Astrocyte (in vitro differentiated cells and primary cell): ENCODE measurements at regions not wholly inside any gene's neighbourhood (a gene's known extent, or its start where the extent isn't known, plus 50 kb on each side); places are given as distances from the start of the nearest gene placed in this dataset.

ENCODE experiments used
- DNase-seq: peaks from one replicate; pipeline ENCODE4 v3.0.0-alpha.2; 2010; ENCODE audit warnings: low read depth
- FAIRE-seq: peaks from 2 replicates; lab custom pipeline; 2011; peaks lifted over from hg19 to GRCh38; lab: Jason Lieb, UNC
- H2AFZ ChIP-seq: 2 replicates; pipeline ENCODE4 v1.6.0; 2012; ENCODE audit warnings: low read depth, low read length, inconsistent platforms
- H3K27ac ChIP-seq: 2 replicates; pipeline ENCODE4 v1.5.1; 2011; ENCODE audit warnings: low read depth, low read length, inconsistent platforms
- H3K27me3 ChIP-seq: 2 replicates; pipeline ENCODE4 v1.6.0; 2011; ENCODE audit warnings: low read length, inconsistent platforms; ENCODE audit not compliant: insufficient read depth
- H3K36me3 ChIP-seq: 2 replicates; pipeline ENCODE4 v1.5.1; 2011; ENCODE audit warnings: low read length, inconsistent platforms; ENCODE audit not compliant: insufficient read depth
- H3K4me1 ChIP-seq: 2 replicates; pipeline ENCODE4 v1.5.1; 2011; ENCODE audit warnings: low read length, inconsistent platforms; ENCODE audit not compliant: insufficient read depth
- H3K4me2 ChIP-seq: 2 replicates; pipeline ENCODE4 v1.6.0; 2012; ENCODE audit warnings: low read length, inconsistent platforms
- H3K4me3 ChIP-seq: 2 replicates; pipeline ENCODE4 v1.5.1; 2011; ENCODE audit warnings: low read depth, mild to moderate bottlenecking, low read length, inconsistent platforms; ENCODE audit not compliant: insufficient read depth
- H3K79me2 ChIP-seq: 2 replicates; pipeline ENCODE4 v1.6.0; 2012; ENCODE audit warnings: mild to moderate bottlenecking, low read length, inconsistent platforms; ENCODE audit not compliant: insufficient read depth
- H3K9ac ChIP-seq: 2 replicates; pipeline ENCODE4 v1.6.0; 2012; ENCODE audit warnings: mild to moderate bottlenecking, low read length, inconsistent platforms
- H3K9me3 ChIP-seq: 2 replicates; pipeline ENCODE4 v1.5.1; 2012; ENCODE audit warnings: low read depth, mild to moderate bottlenecking, low read length, inconsistent platforms; ENCODE audit not compliant: insufficient read depth
- H4K20me1 ChIP-seq: 2 replicates; pipeline ENCODE4 v1.6.0; 2012; ENCODE audit warnings: low read length, inconsistent platforms; ENCODE audit not compliant: insufficient read depth
- H3K27ac Mint-ChIP-seq: one replicate; pipeline ENCODE4 v1.8.0; 2021; ENCODE audit warnings: mild to moderate bottlenecking, mixed read lengths; ENCODE audit not compliant: unreplicated experiment
- H3K27me3 Mint-ChIP-seq: one replicate; pipeline ENCODE4 v1.8.0; 2021; ENCODE audit warnings: low read depth, mixed read lengths; ENCODE audit not compliant: unreplicated experiment
- H3K36me3 Mint-ChIP-seq: one replicate; pipeline ENCODE4 v1.8.0; 2021; ENCODE audit warnings: low read depth, mixed read lengths; ENCODE audit not compliant: unreplicated experiment
- H3K4me1 Mint-ChIP-seq: one replicate; pipeline ENCODE4 v1.8.0; 2021; ENCODE audit warnings: low read depth, mixed read lengths; ENCODE audit not compliant: unreplicated experiment
- H3K4me3 Mint-ChIP-seq: one replicate; pipeline ENCODE4 v1.8.0; 2021; ENCODE audit warnings: mild to moderate bottlenecking, moderate library complexity, mixed read lengths; ENCODE audit not compliant: unreplicated experiment
- H3K9me3 Mint-ChIP-seq: one replicate; pipeline ENCODE4 v1.8.0; 2021; ENCODE audit warnings: mild to moderate bottlenecking, mixed read lengths; ENCODE audit not compliant: unreplicated experiment
- CTCF ChIP-seq: IDR thresholded peaks from 2 replicates; pipeline ENCODE4 v1.5.1; 2011; ENCODE audit warnings: low read depth, mild to moderate bottlenecking, inconsistent platforms, low read length, moderate library complexity; ENCODE audit not compliant: insufficient read depth
- EZH2 ChIP-seq: IDR thresholded peaks from 2 replicates; pipeline ENCODE4 v1.6.1; 2012; ENCODE audit warnings: mild to moderate bottlenecking, low read length, inconsistent platforms; ENCODE audit not compliant: insufficient read depth

GRCh38 chr14:81868172-81868571 is 334.5 kb upstream of the SEL1L start:
- Histone ChIP-seq H3K36me3 (no peaks in the 10 kb centered on the region), H3K4me1 (no peaks in the 10 kb centered on the region), H3K27me3 (no peaks in the 10 kb centered on the region), H3K79me2 (no peaks in the 10 kb centered on the region), H2AFZ (no peak overlapping the region), H3K4me2 (no peak overlapping the region), H3K9me3 (no peaks in the 10 kb centered on the region), H3K27ac (no peak overlapping the region), H4K20me1 (no peaks in the 10 kb centered on the region), H3K4me3 (no peak overlapping the region), H3K9ac (no peak overlapping the region)
- H3K27me3 Mint-ChIP-seq, result no peaks in the 10 kb centered on the region
- FAIRE-seq (no peak), DNase-seq (no peak)
- H3K36me3 Mint-ChIP-seq, result no peaks in the 10 kb centered on the region
- H3K4me3 Mint-ChIP-seq, result no peak overlapping the region
- TF ChIP-seq EZH2, result no peak
- no peak for TF ChIP-seq CTCF
- no peak overlapping the region for H3K27ac Mint-ChIP-seq
- H3K9me3 Mint-ChIP-seq, result peaks cover 6% of the 10 kb centered on the region
- no peaks in the 10 kb centered on the region for H3K4me1 Mint-ChIP-seq

GRCh38 chr14:81871706-81872105 is 338.1 kb upstream of the SEL1L start:
- H3K27me3 ChIP-seq, result no peaks in the 10 kb centered on the region
- FAIRE-seq (no peak), DNase-seq (no peak)
- Mint-ChIP-seq H3K4me3 (no peak overlapping the region), H3K36me3 (no peaks in the 10 kb centered on the region), H3K4me1 (no peaks in the 10 kb centered on the region), H3K27me3 (no peaks in the 10 kb centered on the region), H3K9me3 (peaks cover 10% of the 10 kb centered on the region), H3K27ac (no peak overlapping the region)
- TF ChIP-seq EZH2 (no peak), CTCF (no peak)
- H3K4me3 ChIP-seq, result no peak overlapping the region
- no peak overlapping the region for H3K27ac ChIP-seq
- H3K9ac ChIP-seq, result no peak overlapping the region
- no peaks in the 10 kb centered on the region for H3K79me2 ChIP-seq
- H3K36me3 ChIP-seq, result no peaks in the 10 kb centered on the region
- no peaks in the 10 kb centered on the region for H4K20me1 ChIP-seq
- H2AFZ ChIP-seq, result no peak overlapping the region
- no peak overlapping the region for H3K4me2 ChIP-seq
- no peaks in the 10 kb centered on the region for H3K4me1 ChIP-seq
- H3K9me3 ChIP-seq, result peaks cover 7% of the 10 kb centered on the region

- Mint-ChIP-seq H3K36me3 (no peaks in the 10 kb centered on the region), H3K4me3 (no peak overlapping the region), H3K9me3 (peaks cover 7% of the 10 kb centered on the region), H3K4me1 (no peaks in the 10 kb centered on the region), H3K27me3 (no peaks in the 10 kb centered on the region), H3K27ac (no peak overlapping the region)
- Histone ChIP-seq H3K27ac (no peak overlapping the region), H3K9me3 (no peaks in the 10 kb centered on the region), H2AFZ (no peak overlapping the region), H3K27me3 (no peaks in the 10 kb centered on the region), H4K20me1 (no peaks in the 10 kb centered on the region), H3K4me2 (no peak overlapping the region), H3K4me1 (no peaks in the 10 kb centered on the region), H3K36me3 (no peaks in the 10 kb centered on the region), H3K4me3 (no peak overlapping the region), H3K9ac (no peak overlapping the region), H3K79me2 (no peaks in the 10 kb centered on the region)
- FAIRE-seq (no peak), DNase-seq (no peak)
- no peak for TF ChIP-seq CTCF
- TF ChIP-seq EZH2, result no peak
Observed at GRCh38 chr14:81884382-81884781, 350.7 kb upstream of the SEL1L start.
